Ishikawa (cell line): ENCODE measurements at regions not wholly inside any gene's neighbourhood (a gene's known extent, or its start where the extent isn't known, plus 50 kb on each side); places are given as distances from the start of the nearest gene placed in this dataset.

Source experiments
- MAX ChIP-seq: IDR thresholded peaks from 2 replicates; pipeline ENCODE4 v1.6.1; 2012
- REST ChIP-seq: IDR thresholded peaks from 2 replicates; pipeline ENCODE4 v1.6.1; 2012; ENCODE audit warnings: low read depth, mild to moderate bottlenecking

GRCh38 chr4:123640824-123641223 lies 244.2 kb downstream of the SPRY1 start:
- no peak for TF ChIP-seq REST
- no peak for TF ChIP-seq MAX
